SU-DHL-6 (cell line): ENCODE measurements at regions not wholly inside any gene's neighbourhood (a gene's known extent, or its start where the extent isn't known, plus 50 kb on each side); places are given as distances from the start of the nearest gene placed in this dataset.

ENCODE experiments used
- EZH2phosphoT487 ChIP-seq: fragments of 200-600 bp; sonication (generic), shearing (Covaris generic); conservative IDR thresholded peaks from 2 replicates; pipeline ENCODE4 v1.6.1; 2018; ENCODE audit warnings: mild to moderate bottlenecking, antibody characterized with exemption, low read length, moderate library complexity, mixed read lengths
- TF ChIP-seq, protein P1 (sequence below): fragments of 200-600 bp; sonication (generic); IDR thresholded peaks from one replicate; pipeline ENCODE4 v1.5.1; 2017; ENCODE audit warnings: antibody characterized with exemption, mild to moderate bottlenecking, low read length, moderate library complexity; ENCODE audit not compliant: insufficient read depth, poor library complexity, severe bottlenecking

DNA sequence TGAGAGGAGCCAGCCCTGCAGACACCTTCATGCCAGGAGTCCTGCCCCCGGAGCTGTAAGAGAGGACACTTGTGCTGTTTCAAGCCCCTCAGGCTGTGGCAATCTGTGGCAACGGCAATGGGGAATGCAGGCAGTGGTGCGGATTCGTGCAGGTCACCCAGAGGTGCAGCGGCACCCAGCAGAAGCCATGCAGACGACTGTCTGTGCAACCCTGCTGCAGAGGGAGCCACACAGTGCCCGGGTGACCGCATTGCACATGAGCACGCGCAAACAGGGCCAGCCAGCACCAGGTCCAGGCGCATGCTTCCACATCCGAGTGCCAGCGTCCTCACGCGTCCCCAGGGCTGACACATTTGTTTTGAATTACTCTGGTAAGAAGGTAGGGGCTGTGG lies 84.8 kb upstream of the GPC1 start:
- TF ChIP-seq, protein P1, sequence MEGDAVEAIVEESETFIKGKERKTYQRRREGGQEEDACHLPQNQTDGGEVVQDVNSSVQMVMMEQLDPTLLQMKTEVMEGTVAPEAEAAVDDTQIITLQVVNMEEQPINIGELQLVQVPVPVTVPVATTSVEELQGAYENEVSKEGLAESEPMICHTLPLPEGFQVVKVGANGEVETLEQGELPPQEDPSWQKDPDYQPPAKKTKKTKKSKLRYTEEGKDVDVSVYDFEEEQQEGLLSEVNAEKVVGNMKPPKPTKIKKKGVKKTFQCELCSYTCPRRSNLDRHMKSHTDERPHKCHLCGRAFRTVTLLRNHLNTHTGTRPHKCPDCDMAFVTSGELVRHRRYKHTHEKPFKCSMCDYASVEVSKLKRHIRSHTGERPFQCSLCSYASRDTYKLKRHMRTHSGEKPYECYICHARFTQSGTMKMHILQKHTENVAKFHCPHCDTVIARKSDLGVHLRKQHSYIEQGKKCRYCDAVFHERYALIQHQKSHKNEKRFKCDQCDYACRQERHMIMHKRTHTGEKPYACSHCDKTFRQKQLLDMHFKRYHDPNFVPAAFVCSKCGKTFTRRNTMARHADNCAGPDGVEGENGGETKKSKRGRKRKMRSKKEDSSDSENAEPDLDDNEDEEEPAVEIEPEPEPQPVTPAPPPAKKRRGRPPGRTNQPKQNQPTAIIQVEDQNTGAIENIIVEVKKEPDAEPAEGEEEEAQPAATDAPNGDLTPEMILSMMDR = no peak
- TF ChIP-seq EZH2phosphoT487 = no peak
